Tibial artery (tissue), 4 donors: ENCODE measurements at regions not wholly inside any gene's neighbourhood (a gene's known extent, or its start where the extent isn't known, plus 50 kb on each side); places are given as distances from the start of the nearest gene placed in this dataset.

ENCODE experiments used
- DNase-seq, 2 donors: peaks; one replicate each; pipeline ENCODE4 v3.0.0-alpha.2; 2019
- H3K27ac ChIP-seq, 2 donors: fragments of 200-600 bp; sonication (generic) in 1 of 2; 1 replicate in 1 of 2; 2 replicates in 1 of 2; pipeline ENCODE4 v1.5.1; 2018 to 2019; ENCODE audit warnings: mild to moderate bottlenecking in 1 of 2
- H3K27me3 ChIP-seq, 2 donors: fragments of 200-600 bp; sonication (generic) in 1 of 2; one replicate each; pipeline versions ENCODE4 v1.5.1 to v1.6.0; 2016 to 2019
- H3K36me3 ChIP-seq, 3 donors: fragments of 200-600 bp; sonication (generic) in 2 of 3; one replicate each; pipeline ENCODE4 v1.5.1; 2016 to 2019; ENCODE audit warnings: mild to moderate bottlenecking in 2 of 3
- H3K4me1 ChIP-seq, 4 donors: fragments of 200-600 bp; sonication (generic) in 2 of 4; 1 replicate in 3 of 4; 2 replicates in 1 of 4; pipeline ENCODE4 v1.5.1; 2016 to 2019
- H3K4me3 ChIP-seq, 2 donors: fragments of 200-600 bp; sonication (generic) in 1 of 2; 1 replicate in 1 of 2; 2 replicates in 1 of 2; pipeline ENCODE4 v1.5.1; 2018 to 2019; ENCODE audit warnings: mild to moderate bottlenecking in 2 of 2
- H3K9me3 ChIP-seq, 3 donors: fragments of 200-600 bp; sonication (generic) in 1 of 3; one replicate each; pipeline ENCODE4 v1.5.1; 2016 to 2019
- intact Hi-C: fragments of 100-400 bp; cut with DNase I; formaldehyde crosslinking; loops from one replicate; pipeline ENCODE4 v1.15.0; 2023; ENCODE audit warnings: low total_unique reads
- TF ChIP-seq, protein P1 (sequence below), 2 experiments: fragments of 200-600 bp in 1 of 2; fragments of 450-650 bp in 1 of 2; IDR thresholded peaks; one replicate each; pipeline ENCODE4 v1.5.1; 2017 to 2019; ENCODE audit warnings: antibody characterized with exemption in 2 of 2, mild to moderate bottlenecking in 1 of 2, moderate library complexity in 1 of 2

DNA sequence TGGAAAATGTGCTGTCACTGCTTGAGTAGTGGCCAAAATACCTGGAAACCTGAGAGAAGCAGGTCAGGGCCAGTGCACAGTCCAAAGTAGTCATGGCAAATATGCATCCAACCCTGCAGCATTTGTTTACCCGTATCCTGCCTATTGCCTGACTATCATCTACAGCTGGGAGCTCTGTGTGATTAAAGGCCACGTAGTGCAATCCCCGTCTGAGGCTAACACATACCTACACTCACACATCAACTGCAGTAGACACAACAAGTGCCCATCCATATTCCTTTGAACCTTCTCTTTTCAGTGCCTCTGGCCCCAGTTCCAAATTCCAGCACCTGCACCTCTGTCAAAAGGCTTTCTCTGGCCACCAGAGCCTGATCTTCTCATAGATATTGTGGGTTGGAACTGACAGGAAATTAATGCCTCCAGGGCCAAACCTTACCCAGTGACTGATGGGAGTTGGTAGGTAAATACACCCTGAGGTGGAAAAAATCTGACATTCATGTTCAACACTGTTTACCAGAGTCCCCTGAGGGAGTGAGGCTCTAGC is 383.0 kb downstream of the SETD4 start:
- TF ChIP-seq, protein P1, sequence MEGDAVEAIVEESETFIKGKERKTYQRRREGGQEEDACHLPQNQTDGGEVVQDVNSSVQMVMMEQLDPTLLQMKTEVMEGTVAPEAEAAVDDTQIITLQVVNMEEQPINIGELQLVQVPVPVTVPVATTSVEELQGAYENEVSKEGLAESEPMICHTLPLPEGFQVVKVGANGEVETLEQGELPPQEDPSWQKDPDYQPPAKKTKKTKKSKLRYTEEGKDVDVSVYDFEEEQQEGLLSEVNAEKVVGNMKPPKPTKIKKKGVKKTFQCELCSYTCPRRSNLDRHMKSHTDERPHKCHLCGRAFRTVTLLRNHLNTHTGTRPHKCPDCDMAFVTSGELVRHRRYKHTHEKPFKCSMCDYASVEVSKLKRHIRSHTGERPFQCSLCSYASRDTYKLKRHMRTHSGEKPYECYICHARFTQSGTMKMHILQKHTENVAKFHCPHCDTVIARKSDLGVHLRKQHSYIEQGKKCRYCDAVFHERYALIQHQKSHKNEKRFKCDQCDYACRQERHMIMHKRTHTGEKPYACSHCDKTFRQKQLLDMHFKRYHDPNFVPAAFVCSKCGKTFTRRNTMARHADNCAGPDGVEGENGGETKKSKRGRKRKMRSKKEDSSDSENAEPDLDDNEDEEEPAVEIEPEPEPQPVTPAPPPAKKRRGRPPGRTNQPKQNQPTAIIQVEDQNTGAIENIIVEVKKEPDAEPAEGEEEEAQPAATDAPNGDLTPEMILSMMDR (IDR thresholded peaks at IDR 0.05) = no peak
- Histone ChIP-seq H3K9me3 (no peaks in the 10 kb centered on the region), H3K27me3 (no peaks in the 10 kb centered on the region), H3K27ac (no peak overlapping the region), H3K4me1 (no peaks in the 10 kb centered on the region), H3K36me3 (no peaks in the 10 kb centered on the region), H3K4me3 (no peak overlapping the region)
- no peak for DNase-seq
- intact Hi-C loops = no loop called here

DNA sequence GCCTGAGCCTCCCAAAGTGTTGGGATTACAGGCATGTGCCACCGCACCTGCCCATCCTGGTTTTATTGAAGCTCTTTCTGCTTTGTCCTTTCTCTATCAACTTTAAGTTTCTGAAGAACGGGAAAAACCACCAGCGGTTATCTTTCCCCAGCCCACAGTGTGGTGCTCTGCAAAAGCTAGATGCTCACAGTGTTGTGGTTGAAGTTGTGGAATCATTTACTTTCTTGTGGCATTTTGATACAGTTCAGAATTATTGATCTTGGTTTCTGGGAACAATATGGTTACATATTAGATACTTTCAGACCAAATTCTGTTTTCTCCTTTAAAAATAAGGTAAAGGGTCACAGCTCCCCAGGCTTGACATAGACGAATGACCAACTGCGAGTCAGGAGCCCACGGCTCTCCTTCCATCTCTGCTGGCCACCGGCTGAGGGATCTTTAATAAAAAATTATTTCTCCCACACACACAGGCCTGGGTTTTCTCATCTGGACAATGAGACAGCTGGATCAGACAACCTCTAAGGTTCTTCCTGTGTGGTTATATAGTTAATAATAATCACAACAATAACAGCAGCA is 385.3 kb downstream of the SETD4 start:
- Histone ChIP-seq H3K36me3 (no peaks in the 10 kb centered on the region), H3K4me3 (no peak overlapping the region), H3K9me3 (no peaks in the 10 kb centered on the region), H3K4me1 (no peaks in the 10 kb centered on the region), H3K27ac (no peak overlapping the region), H3K27me3 (no peaks in the 10 kb centered on the region)
- intact Hi-C loops = no loop called here
- TF ChIP-seq, protein P1 (IDR thresholded peaks at IDR 0.05) = no peak
- no peak for DNase-seq

DNA sequence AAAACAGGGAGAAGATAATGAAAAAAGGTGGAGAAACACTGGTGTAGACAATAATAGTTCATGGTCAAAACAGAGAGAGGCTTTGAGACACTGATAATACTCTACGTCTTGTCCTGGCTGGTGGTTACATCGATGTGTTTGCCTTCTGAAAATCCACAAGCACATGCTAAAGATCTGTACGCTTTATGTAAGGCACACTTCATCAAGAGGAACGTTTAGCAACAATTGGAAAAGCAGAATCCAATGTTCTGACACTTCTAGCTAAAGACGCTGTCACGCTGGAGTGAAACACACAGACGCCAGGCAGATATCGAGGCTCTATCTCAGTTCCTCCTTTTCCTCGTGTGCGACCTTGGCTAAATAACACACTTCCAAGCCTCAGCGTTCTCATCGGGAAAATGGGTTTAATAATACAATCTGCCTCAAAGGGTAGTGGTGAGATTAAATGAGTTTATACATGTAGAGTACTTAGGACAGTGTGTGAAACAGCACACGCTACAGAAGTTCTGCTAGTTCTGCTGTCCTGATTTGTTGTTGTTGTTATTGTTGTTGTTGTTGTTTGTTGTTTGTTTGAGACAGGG is 386.1 kb downstream of the SETD4 start:
- TF ChIP-seq, protein P1 (IDR thresholded peaks at IDR 0.05) = no peak
- Histone ChIP-seq H3K27ac (no peak overlapping the region), H3K36me3 (no peaks in the 10 kb centered on the region), H3K27me3 (no peaks in the 10 kb centered on the region), H3K4me3 (no peak overlapping the region), H3K4me1 (no peaks in the 10 kb centered on the region), H3K9me3 (no peaks in the 10 kb centered on the region)
- DNase-seq = no peak
- intact Hi-C loops = no loop called here

DNA sequence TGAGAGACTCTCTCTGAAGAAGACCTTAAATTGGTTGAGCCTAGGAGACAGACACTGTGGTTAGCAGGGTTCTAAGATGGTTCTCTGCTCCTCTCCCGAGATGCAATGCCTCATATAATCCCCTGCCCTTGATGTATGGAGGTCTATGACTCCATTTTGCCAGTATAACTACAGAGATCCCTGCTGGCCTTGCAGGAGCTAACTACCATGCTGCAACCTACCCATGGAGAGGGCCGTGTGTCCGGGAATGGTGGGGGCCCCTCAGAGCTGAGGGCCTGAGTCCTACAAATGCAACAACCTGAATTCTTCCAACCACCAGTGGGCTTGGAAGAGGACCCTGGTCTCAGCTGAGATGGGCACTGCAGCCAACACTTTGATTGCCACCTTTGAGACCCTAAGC is 388.0 kb downstream of the SETD4 start:
- Histone ChIP-seq H3K9me3 (no peaks in the 10 kb centered on the region), H3K4me3 (no peak overlapping the region), H3K27me3 (no peaks in the 10 kb centered on the region), H3K27ac (no peak overlapping the region), H3K36me3 (no peaks in the 10 kb centered on the region), H3K4me1 (no peaks in the 10 kb centered on the region)
- no peak for DNase-seq
- intact Hi-C loops = no loop called here
- TF ChIP-seq, protein P1 (IDR thresholded peaks at IDR 0.05) = no peak

DNA sequence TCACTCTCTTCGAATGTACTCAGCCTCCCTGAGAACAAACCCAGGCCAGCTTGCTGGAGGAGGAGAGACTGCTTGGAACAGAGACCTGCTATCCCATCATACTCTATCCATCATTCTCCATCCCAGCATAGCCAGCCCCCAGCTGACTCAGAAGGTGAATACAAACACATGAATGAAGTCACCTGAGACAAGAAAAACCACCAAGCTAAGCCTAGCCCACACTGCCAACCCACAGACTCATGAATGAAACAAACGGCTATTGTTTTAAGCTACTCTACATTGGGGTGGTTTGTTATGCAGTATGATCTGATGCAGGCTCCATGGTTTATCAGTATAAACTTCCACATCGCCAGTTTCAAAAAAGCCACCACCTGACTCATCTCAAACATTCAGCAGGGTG is 395.6 kb downstream of the SETD4 start:
- TF ChIP-seq, protein P1 (IDR thresholded peaks at IDR 0.05) = no peak
- Histone ChIP-seq H3K36me3 (no peaks in the 10 kb centered on the region), H3K4me1 (no peaks in the 10 kb centered on the region), H3K27ac (no peak overlapping the region), H3K4me3 (no peak overlapping the region), H3K27me3 (no peaks in the 10 kb centered on the region), H3K9me3 (no peaks in the 10 kb centered on the region)
- intact Hi-C loops = no loop called here
- DNase-seq = no peak
